GM19324 (cell line): ENCODE measurements at regions not wholly inside any gene's neighbourhood (a gene's known extent, or its start where the extent isn't known, plus 50 kb on each side); places are given as distances from the start of the nearest gene placed in this dataset.

ENCODE experiments used
- ATAC-seq: cut with Tn5 transposase; IDR thresholded peaks from one replicate; pipeline ENCODE4 v1.9.1; 2021; ENCODE audit warnings: mild to moderate bottlenecking, moderate library complexity; ENCODE audit not compliant: unreplicated experiment, low FRiP score

GRCh38 chr13:40158757-40159156 is 503.3 kb downstream of the COG6 start:
- ATAC-seq = no peak

GRCh38 chr13:40159736-40160135 is 504.3 kb downstream of the COG6 start:
- ATAC-seq = no peak

- ATAC-seq = no peak
Measured at GRCh38 chr13:40160618-40161350, 505.3 kb downstream of the COG6 start.

DNA sequence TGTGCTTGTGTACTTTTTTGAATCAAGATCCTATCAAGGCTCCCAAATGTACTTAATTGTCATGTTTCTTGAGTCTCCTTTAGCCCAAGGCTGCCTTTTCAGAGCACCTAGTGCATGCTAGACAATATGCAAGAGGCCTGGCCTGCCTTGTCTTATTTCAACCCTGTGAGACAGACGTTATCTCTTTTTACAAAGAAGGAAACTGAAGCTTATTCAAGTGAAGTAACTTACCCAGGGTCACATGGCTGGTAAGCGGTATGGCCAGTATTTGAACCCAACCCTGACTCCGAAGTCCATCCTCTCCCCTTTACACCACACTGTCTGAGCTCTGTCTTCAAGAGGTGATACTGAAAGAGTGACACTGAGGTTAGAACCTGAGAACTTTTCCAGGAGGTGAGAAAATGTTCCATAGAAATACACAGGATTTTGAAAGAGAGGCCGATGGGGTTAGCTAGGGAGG is 505.1 kb downstream of the FOXO1 start:
- no peak for ATAC-seq

- no peak for ATAC-seq
Measured at GRCh38 chr13:40161931-40162330, 504.5 kb downstream of the FOXO1 start.

DNA sequence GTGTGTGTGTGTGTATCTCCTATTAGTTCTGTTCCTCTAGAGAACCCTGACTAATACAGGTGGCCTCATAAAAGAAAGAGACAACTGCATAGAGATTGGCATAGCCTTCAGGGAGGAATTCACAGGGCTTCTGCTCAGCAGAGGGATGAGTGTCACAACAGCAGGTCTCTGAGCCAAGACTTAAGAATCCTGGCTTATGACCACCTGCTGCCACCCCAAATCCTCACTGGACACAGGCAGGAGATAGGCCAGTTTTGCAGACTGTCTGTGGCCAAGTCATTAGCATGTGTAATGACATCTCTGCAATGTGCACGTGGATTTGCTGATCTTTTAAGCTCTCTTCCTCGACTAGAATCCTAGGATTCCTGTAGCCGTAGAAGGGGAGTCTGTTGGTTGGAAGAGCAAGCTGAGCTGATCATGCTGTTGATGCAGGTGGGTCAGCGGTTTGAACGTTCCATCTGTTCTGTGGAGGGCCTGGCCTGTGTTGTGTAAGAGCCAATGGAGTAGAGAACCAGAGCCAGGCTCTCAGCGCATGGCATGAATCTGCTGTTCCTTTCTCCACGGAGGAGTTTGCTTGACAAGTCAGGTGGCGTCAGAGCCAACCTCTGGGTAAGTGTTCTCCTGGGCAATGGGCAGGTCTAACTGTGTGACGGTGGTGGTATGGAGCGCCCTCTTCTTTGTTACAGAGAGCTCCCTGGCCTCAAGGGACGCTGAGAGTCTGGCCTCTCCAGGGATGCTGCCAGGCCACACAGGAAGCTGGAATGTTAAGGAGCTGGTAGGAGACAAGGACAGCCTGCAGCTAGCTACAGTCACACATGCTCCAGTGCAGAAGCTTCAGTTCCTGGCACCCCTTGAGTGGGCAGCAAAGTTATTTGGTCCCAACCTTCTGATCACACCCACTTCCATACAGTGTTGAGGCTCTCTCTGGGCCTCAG is 503.1 kb downstream of the FOXO1 start:
- no peak for ATAC-seq

- no peak for ATAC-seq
Measured at GRCh38 chr13:40164133-40164532, 502.3 kb downstream of the FOXO1 start.

GRCh38 chr13:40165316-40165932 is 501.0 kb downstream of the FOXO1 start:
- no peak for ATAC-seq

DNA sequence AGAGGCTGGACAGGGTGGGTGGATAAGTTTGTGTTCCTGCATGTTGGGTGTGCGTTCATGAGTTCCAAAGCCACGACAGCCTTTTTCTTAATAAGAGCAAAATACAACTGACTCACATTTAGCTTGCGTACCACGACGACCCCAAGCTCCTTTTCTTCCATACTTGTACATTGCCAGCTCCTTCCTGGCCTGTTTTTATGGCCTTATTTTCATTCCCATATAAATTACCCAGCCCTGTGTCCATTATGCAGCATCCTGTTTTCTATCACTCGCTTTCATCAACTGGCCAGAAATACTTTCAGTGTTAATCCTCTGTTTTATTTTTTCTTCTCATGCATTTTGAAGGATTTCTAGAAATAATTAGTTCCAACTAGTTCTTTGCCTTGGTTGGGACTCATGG is 499.1 kb downstream of the FOXO1 start:
- no peak for ATAC-seq

GRCh38 chr13:40168425-40169166 is 497.8 kb downstream of the FOXO1 start:
- ATAC-seq = no peak

DNA sequence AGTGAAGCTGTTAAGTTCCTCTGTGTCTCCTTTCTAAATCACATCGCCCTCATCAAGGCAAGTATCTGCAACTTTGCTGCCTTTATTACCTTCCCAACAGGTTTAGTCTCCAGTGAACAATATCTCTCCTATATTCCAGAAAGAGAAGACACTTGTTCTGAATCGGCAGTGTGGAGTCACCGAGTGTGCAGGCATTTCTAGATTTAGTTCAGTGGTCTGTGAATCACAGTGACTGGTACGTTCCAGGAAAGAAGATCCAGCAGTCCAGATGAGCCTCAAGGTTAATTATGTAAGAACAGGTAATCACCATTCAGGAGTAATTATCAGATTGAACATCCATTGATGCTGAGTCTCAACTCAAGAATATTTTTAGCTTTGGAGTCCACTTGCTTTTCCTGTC is 497.0 kb downstream of the FOXO1 start:
- no peak for ATAC-seq

- ATAC-seq = no peak
Measured at GRCh38 chr13:40170091-40170490, 496.4 kb downstream of the FOXO1 start.

- no peak for ATAC-seq
Measured at GRCh38 chr13:40170982-40171381, 495.5 kb downstream of the FOXO1 start.

- ATAC-seq = no peak
Measured at GRCh38 chr13:40171566-40171965, 494.9 kb downstream of the FOXO1 start.

DNA sequence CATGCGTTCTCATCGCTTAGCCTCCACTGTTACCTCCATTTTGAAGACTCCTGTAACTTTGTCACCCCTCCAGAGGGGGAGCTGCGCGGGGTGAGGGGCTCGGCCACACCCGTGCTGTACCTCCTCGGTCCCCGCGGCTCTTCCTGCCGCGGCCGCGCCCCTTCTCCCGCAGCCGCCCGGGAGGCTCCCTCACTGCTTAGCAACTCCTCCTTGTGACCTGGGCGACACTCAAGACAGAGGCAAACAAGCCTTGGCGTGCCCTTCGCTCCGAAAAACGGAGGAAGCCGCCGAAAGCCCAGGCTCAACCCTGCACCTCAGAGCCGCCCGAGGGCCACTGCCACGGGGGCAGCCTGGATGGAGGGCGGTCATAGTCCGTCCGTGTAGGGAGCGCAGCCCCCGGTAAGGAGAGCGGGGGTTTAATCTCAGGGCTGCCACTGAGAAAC is 494.3 kb downstream of the FOXO1 start:
- ATAC-seq = no peak

DNA sequence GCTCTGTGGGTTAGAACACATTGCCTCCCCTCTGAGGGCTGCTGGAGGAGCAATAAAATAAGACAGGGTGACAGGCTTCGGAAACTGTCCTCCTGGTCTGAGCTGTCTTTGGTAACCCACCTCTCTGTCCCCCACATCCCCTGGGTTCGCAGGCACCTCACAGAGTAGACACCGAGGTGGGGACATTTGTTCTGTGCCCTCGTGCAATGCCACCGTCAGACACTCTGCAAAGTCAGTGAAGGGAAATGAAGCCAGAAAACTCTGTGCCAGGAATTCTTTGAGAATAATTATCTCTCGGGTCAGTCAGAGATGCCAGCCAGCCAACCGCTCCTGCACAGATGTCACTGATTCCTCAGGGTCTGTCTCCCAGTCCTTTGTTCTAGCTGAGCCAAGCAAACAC is 493.6 kb downstream of the FOXO1 start:
- no peak for ATAC-seq

- no peak for ATAC-seq
Measured at GRCh38 chr13:40175639-40176038, 490.8 kb downstream of the FOXO1 start.

DNA sequence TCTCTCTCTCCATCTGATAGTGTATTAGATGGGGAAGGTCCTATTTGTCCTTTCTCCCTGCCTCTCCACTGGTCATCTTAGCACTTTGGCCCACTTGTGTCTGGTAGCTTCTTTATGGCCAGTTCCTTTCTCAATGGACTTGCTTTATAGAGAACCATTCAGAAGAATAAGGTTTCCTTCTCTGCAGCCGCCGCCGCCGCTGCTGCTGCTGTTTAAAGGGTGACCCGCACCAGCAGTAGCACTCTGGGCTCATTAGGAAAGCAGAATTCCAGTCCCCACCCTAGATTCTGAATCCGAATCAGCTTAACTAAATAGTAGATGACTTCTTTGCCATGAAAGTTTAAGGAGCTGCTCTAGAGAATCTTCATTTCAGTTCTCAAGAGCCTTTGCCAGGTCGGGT is 490.2 kb downstream of the FOXO1 start:
- ATAC-seq = no peak

GRCh38 chr13:40178130-40178529 is 488.3 kb downstream of the FOXO1 start:
- ATAC-seq = no peak
